RCC 7860 (cell line): ENCODE measurements at regions not wholly inside any gene's neighbourhood (a gene's known extent, or its start where the extent isn't known, plus 50 kb on each side); places are given as distances from the start of the nearest gene placed in this dataset.
"Not testable (repeated sequence)": the region's sequence is repeated elsewhere in the genome, so short reads cannot be mapped to it uniquely, and the experiment has no call there.

Experiments
- DNase-seq: peaks from one replicate; pipeline ENCODE4 v3.0.0-alpha.2; 2015; ENCODE audit warnings: low spot score
- FAIRE-seq: peaks from 2 replicates; lab custom pipeline; 2012; peaks lifted over from hg19 to GRCh38; lab: Jason Lieb, UNC

DNA sequence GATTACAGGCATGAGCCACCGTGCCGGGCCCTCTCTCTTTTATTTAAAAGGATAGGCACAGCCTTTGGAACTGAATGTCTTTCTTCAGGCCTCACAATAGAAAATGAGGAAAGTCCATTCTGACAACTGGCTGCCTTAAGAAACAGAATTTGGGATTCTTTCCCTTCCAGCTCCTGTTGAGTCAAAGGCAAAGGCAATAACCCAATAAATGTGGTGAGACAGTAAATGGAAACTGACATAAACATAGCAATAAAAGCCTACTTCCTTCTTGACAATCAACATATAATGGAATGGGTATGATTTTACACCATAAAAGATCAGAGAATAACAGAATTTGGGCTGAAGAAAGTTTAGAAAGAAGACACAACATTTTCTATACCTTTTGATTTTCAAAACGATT is 52.7 kb upstream of the SRRM3 start:
- DNase-seq, FAIRE-seq: not testable (repeated sequence)

DNA sequence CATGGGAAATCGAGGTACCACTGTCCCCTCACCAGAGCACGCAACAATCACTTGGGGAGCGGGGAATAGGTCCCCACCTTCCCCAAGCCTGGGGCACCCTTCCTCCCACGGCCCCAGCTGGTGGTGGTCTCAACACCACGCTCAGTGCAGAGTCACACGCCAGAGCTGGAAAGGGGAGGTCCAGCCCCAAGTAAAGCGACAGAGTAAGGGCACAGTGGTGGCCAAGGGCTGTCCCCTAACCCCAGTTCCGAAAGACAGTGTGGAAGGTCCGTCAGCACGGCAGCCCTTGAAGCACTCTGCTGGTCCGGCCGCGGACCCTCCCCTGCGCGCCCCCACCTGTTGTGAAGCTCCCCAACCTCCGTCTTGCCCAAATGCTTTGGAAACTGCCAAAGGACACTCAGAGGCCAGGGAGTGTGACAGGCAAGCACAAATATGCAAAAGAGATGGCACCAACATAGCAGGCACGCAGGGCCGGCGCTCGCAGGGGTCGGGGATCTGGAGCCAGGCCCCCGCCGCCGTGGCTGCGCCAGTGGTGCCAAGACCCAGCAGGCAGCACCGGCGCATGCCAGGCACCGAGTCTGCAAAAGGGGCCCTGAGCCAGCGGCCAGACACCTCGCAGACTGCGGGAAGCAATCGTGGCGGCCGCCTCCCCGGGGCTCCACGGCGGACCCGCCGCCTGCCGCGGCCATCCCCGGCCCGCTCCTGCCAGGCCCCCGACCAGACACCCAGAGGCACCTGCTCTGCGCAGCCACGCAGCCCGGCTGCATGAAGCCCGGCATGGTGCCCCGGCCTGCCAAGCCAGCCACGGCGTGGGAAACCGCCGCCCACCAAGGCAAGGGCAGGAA is 51.6 kb upstream of the SRRM3 start:
- DNase-seq (no peak), FAIRE-seq (no peak)
